ENCODE measurements at regions not wholly inside any gene's neighbourhood (a gene's known extent, or its start where the extent isn't known, plus 50 kb on each side); places are given as distances from the start of the nearest gene placed in this dataset.
A peak's percentile ranks its signal among the peaks of the same experiment; 100 is the strongest.
"Not testable (repeated sequence)": the region's sequence is repeated elsewhere in the genome, so short reads cannot be mapped to it uniquely, and the experiment has no call there.

GRCh38 chr2:87280596-87281355 is 259.1 kb upstream of the PLGLB1 start:
- H3K4me3 ChIP-seq (ENCODE audit: low read length); DNase-seq (ENCODE audit: low read depth): not testable (repeated sequence)

GRCh38 chr2:87283735-87284470 is 262.3 kb upstream of the PLGLB1 start:
- not testable (repeated sequence) for H3K4me3 ChIP-seq (ENCODE audit: low read length); DNase-seq (ENCODE audit: low read depth)

- DNase-seq (ENCODE audit: low read depth) = not testable (repeated sequence)
Observed at GRCh38 chr2:87284471-87284772, 262.8 kb upstream of the PLGLB1 start.

GRCh38 chr2:87285139-87285538 is 263.5 kb upstream of the PLGLB1 start:
- not testable (repeated sequence) for DNase-seq (ENCODE audit: low read depth); H3K4me3 ChIP-seq (ENCODE audit: low read length)

More at GRCh38 chr2:87284471-87284772, 262.8 kb upstream of the PLGLB1 start:
- H3K4me3 ChIP-seq (ENCODE audit: low read length) = not testable (repeated sequence)

GRCh38 chr2:87290566-87291307 is 269.1 kb upstream of the PLGLB1 start:
- not testable (repeated sequence) for H3K4me3 ChIP-seq (ENCODE audit: low read length); DNase-seq (ENCODE audit: low read depth)

- DNase-seq (ENCODE audit: low read depth); H3K4me3 ChIP-seq (ENCODE audit: low read length): not testable (repeated sequence)
Observed at GRCh38 chr2:87291400-87292200, 270.0 kb upstream of the PLGLB1 start.

GRCh38 chr2:87293931-87294594 is 272.4 kb upstream of the PLGLB1 start:
- not testable (repeated sequence) for H3K4me3 ChIP-seq (ENCODE audit: low read length)

GRCh38 chr2:87295135-87295534 is 273.5 kb upstream of the PLGLB1 start:
- DNase-seq (ENCODE audit: low read depth) = not testable (repeated sequence)

More at GRCh38 chr2:87293931-87294594, 272.4 kb upstream of the PLGLB1 start:
- DNase-seq (ENCODE audit: low read depth) = not testable (repeated sequence)

GRCh38 chr2:87301349-87301748 is 279.7 kb upstream of the PLGLB1 start:
- DNase-seq (ENCODE audit: low read depth); H3K4me3 ChIP-seq (ENCODE audit: low read length): not testable (repeated sequence)

More at GRCh38 chr2:87295135-87295534, 273.5 kb upstream of the PLGLB1 start:
- not testable (repeated sequence) for H3K4me3 ChIP-seq (ENCODE audit: low read length)

- DNase-seq (ENCODE audit: low read depth); H3K4me3 ChIP-seq (ENCODE audit: low read length): not testable (repeated sequence)
Observed at GRCh38 chr2:87301871-87302270, 280.2 kb upstream of the PLGLB1 start.

GRCh38 chr2:87308621-87309020 is 287.0 kb upstream of the PLGLB1 start:
- DNase-seq (ENCODE audit: low read depth) = not testable (repeated sequence)

GRCh38 chr2:87309785-87310184 is 288.1 kb upstream of the PLGLB1 start:
- not testable (repeated sequence) for H3K4me3 ChIP-seq (ENCODE audit: low read length); DNase-seq (ENCODE audit: low read depth)

More at GRCh38 chr2:87308621-87309020, 287.0 kb upstream of the PLGLB1 start:
- not testable (repeated sequence) for H3K4me3 ChIP-seq (ENCODE audit: low read length)

- DNase-seq (ENCODE audit: low read depth); H3K4me3 ChIP-seq (ENCODE audit: low read length): not testable (repeated sequence)
Observed at GRCh38 chr2:87311896-87312441, 290.3 kb upstream of the PLGLB1 start.

- DNase-seq (ENCODE audit: low read depth); H3K4me3 ChIP-seq (ENCODE audit: low read length): not testable (repeated sequence)
Observed at GRCh38 chr2:87314622-87315021, 293.0 kb upstream of the PLGLB1 start.

GRCh38 chr2:87315183-87315902 is 293.7 kb upstream of the PLGLB1 start:
- H3K4me3 ChIP-seq (ENCODE audit: low read length) = not testable (repeated sequence)
- DNase-seq (ENCODE audit: low read depth) = peak; percentile 90

GRCh38 chr2:87317193-87317592 is 295.5 kb upstream of the PLGLB1 start:
- DNase-seq (ENCODE audit: low read depth); H3K4me3 ChIP-seq (ENCODE audit: low read length): not testable (repeated sequence)

GRCh38 chr2:87318814-87319491 is 297.3 kb upstream of the PLGLB1 start:
- peak; percentile 62 for DNase-seq (ENCODE audit: low read depth)
- not testable (repeated sequence) for H3K4me3 ChIP-seq (ENCODE audit: low read length)
